ENCODE measurements at regions not wholly inside any gene's neighbourhood (a gene's known extent, or its start where the extent isn't known, plus 50 kb on each side); places are given as distances from the start of the nearest gene placed in this dataset.

DNA sequence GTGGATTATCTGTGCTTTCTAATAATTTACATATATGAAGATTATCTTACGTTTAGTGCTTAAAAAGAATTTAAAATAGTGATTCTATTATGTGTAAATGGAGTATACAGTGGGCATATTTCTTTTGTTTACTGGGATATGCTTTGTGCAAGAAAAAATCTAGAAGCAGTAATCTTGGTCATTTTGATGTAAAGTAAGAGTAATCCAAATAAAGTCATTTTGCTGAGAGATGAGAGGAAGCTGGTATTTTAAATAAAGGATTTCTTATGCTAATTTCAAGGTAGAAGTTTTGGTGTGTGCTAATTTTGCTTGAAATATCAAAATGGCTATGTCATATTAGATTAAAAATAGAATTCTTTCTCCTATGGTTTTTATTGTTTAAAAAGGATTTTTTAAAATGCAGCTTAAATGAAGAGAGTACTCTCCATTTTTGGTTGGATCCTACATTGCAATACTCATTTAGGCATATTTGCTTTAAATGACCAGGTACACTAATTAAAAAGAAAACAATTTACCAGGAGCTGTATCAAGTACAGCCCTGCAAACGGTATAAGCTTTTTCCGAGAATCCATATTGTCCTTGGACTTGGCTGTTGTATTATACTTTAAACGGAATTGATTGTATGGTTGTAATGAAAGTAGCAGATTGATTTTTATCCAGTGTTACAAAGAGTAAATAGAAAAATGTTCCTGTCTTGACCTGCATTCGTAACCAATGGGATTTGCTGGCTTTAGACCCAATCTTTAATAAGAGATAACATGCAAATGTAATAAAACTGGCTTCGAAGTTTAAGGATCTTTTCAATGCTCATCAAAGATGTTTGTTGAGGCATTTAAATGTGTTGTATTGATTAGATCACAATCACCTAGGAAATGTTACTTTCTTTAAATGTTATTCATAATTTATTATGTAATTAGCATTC is 574.7 kb downstream of the USP25 start:
- intact Hi-C loops (cut with DNase I), result no loop called here
- no peak overlapping the region for H3K4me3 ChIP-seq
- H3K9me3 ChIP-seq, result no peaks in the 10 kb centered on the region
- H3K36me3 ChIP-seq, result no peaks in the 10 kb centered on the region
- DNase-seq (ENCODE audit: low spot score), result no peak
- H3K4me1 ChIP-seq (replicated peaks), result no peaks in the 10 kb centered on the region
- no peak for TF ChIP-seq POLR2A (IDR thresholded peaks at IDR 0.05)
- TF ChIP-seq POLR2AphosphoS5 (IDR thresholded peaks at IDR 0.05), result no peak
- TF ChIP-seq, protein P1, sequence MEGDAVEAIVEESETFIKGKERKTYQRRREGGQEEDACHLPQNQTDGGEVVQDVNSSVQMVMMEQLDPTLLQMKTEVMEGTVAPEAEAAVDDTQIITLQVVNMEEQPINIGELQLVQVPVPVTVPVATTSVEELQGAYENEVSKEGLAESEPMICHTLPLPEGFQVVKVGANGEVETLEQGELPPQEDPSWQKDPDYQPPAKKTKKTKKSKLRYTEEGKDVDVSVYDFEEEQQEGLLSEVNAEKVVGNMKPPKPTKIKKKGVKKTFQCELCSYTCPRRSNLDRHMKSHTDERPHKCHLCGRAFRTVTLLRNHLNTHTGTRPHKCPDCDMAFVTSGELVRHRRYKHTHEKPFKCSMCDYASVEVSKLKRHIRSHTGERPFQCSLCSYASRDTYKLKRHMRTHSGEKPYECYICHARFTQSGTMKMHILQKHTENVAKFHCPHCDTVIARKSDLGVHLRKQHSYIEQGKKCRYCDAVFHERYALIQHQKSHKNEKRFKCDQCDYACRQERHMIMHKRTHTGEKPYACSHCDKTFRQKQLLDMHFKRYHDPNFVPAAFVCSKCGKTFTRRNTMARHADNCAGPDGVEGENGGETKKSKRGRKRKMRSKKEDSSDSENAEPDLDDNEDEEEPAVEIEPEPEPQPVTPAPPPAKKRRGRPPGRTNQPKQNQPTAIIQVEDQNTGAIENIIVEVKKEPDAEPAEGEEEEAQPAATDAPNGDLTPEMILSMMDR (IDR thresholded peaks at IDR 0.05), result no peak
- no peak overlapping the region for H3K27ac ChIP-seq
- WGBS, result 48% methylated on average over 6 of the region's 6 CpGs
- H3K27me3 ChIP-seq (replicated peaks; ENCODE audit: insufficient read depth), result no peaks in the 10 kb centered on the region

DNA sequence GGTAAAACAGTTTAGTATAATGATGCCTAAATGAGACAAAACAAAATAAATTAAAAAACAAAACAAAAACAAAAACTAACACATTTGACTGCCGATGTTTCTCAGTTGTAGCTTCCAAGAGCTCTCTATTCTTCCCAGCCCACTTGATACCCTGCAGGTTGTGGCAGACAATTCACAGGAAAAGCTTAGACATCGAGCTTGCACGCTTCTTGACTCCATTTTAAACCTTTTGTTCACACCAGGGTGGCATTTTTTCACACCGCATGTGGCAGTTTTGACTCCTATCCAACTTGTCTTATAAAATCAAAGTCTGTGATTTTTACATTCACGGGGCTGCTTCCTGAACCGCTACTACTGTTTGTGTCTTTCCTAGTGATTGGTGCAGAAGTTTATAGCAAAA is 575.9 kb downstream of the USP25 start:
- no peaks in the 10 kb centered on the region for H3K4me1 ChIP-seq (replicated peaks)
- H3K27ac ChIP-seq, result peak overlapping the region; percentile 33 to 42
- H3K36me3 ChIP-seq, result no peaks in the 10 kb centered on the region
- peak overlapping the region in 1 of 2 donors; percentile 7 for H3K4me3 ChIP-seq
- no peaks in the 10 kb centered on the region for H3K27me3 ChIP-seq (replicated peaks; ENCODE audit: insufficient read depth)
- TF ChIP-seq POLR2AphosphoS5 (IDR thresholded peaks at IDR 0.05), result no peak
- no peak for TF ChIP-seq POLR2A (IDR thresholded peaks at IDR 0.05)
- TF ChIP-seq, protein P1 (IDR thresholded peaks at IDR 0.05), result no peak
- intact Hi-C loops (cut with DNase I), result no loop called here
- H3K9me3 ChIP-seq, result no peaks in the 10 kb centered on the region
- DNase-seq (ENCODE audit: low spot score), result no peak
- WGBS, result 14% methylated on average over 6 of the region's 6 CpGs

DNA sequence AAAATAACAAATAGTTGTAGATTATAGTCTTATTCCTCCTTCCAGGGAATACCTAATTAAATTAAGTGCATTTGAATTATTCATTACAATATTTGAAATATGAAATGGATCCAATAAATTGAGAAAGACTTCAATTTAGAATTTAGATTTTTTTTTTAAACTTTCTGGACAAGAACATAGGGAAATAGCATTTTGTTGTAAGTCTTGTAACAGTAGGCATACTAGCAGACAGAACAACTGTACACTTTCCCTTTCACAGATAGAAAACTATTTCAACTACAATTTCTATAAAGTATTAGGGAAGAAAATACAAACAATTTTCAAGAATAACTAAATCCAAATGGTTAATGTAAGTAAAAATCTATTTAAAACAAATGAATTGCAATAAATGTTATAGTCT is 577.5 kb downstream of the USP25 start:
- DNase-seq (ENCODE audit: low spot score), result no peak
- Histone ChIP-seq H3K9me3 (no peaks in the 10 kb centered on the region), H3K4me1 (replicated peaks) (no peaks in the 10 kb centered on the region), H3K27me3 (replicated peaks; ENCODE audit: insufficient read depth) (no peaks in the 10 kb centered on the region), H3K4me3 (peak overlapping the region; percentile 4 to 15), H3K36me3 (no peaks in the 10 kb centered on the region), H3K27ac (peak overlapping the region; percentile 29 to 59)
- no peak for TF ChIP-seq POLR2A (IDR thresholded peaks at IDR 0.05)
- TF ChIP-seq POLR2AphosphoS5 (IDR thresholded peaks at IDR 0.05), result no peak
- TF ChIP-seq, protein P1 (IDR thresholded peaks at IDR 0.05), result no peak
- intact Hi-C loops (cut with DNase I), result no loop called here

DNA sequence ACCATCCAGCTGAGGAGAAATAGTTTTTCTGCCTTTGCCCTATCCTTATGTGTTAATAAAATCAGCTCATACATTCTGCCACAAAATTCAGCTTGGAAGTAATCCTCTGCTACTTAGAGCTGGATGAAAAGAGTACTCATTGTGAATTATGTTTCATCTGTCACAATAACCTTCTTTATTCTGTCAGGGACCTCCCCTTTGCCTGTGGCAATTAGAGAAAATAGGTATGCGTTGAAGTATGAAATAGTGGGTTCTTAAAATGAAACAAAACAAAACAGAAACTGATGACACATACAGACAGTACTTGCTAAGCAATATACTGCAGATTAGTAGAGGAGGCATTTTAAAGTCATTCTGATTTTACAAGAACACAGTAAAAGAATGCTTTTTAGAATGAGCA is 578.5 kb downstream of the USP25 start:
- TF ChIP-seq POLR2AphosphoS5 (IDR thresholded peaks at IDR 0.05) (no peak), POLR2A (IDR thresholded peaks at IDR 0.05) (no peak)
- TF ChIP-seq, protein P1 (IDR thresholded peaks at IDR 0.05), result no peak
- DNase-seq (ENCODE audit: low spot score), result no peak
- Histone ChIP-seq H3K4me1 (replicated peaks) (no peaks in the 10 kb centered on the region), H3K4me3 (peak overlapping the region; percentile 4 to 15), H3K27me3 (replicated peaks; ENCODE audit: insufficient read depth) (no peaks in the 10 kb centered on the region), H3K36me3 (no peaks in the 10 kb centered on the region), H3K27ac (peak overlapping the region; percentile 59 to 62), H3K9me3 (no peaks in the 10 kb centered on the region)
- WGBS, result 10% methylated on average over 1 of the region's 1 CpG
- intact Hi-C loops (cut with DNase I), result no loop called here

Measured in prostate gland (tissue), 2 donors.